ENCODE measurements at regions not wholly inside any gene's neighbourhood (a gene's known extent, or its start where the extent isn't known, plus 50 kb on each side); places are given as distances from the start of the nearest gene placed in this dataset.

- no peak for TF ChIP-seq CTCF (IDR thresholded peaks at IDR 0.05; ENCODE audit: low read depth, low read length)
- H3K4me3 ChIP-seq (replicated peaks in 1 of 2; ENCODE audit: low read depth in 2 of 2, low read length in 2 of 2) = no peak overlapping the region
- DNase-seq (ENCODE audit: low read depth in 2 of 2) = no peak
Measured at GRCh38 chr14:65301862-65302539, 110.5 kb upstream of the FUT8 start.

GRCh38 chr14:65302571-65303189 lies 109.8 kb upstream of the FUT8 start:
- TF ChIP-seq CTCF (IDR thresholded peaks at IDR 0.05; ENCODE audit: low read depth, low read length) = no peak
- peak in 1 of 2 donors; percentile 7 for DNase-seq (ENCODE audit: low read depth in 2 of 2)
- H3K4me3 ChIP-seq (replicated peaks in 1 of 2; ENCODE audit: low read depth in 2 of 2, low read length in 2 of 2) = no peak overlapping the region

- TF ChIP-seq CTCF (IDR thresholded peaks at IDR 0.05; ENCODE audit: low read depth, low read length) = no peak
- DNase-seq (ENCODE audit: low read depth in 2 of 2) = peak; percentile 39 to 69
- no peak overlapping the region for H3K4me3 ChIP-seq (replicated peaks in 1 of 2; ENCODE audit: low read depth in 2 of 2, low read length in 2 of 2)
Measured at GRCh38 chr14:65303190-65303898, 109.2 kb upstream of the FUT8 start.

- no peak for TF ChIP-seq CTCF (IDR thresholded peaks at IDR 0.05; ENCODE audit: low read depth, low read length)
- no peak for DNase-seq (ENCODE audit: low read depth in 2 of 2)
- no peak overlapping the region for H3K4me3 ChIP-seq (replicated peaks in 1 of 2; ENCODE audit: low read depth in 2 of 2, low read length in 2 of 2)
Measured at GRCh38 chr14:65303899-65304222, 108.7 kb upstream of the FUT8 start.

GRCh38 chr14:65304239-65304638 lies 108.3 kb upstream of the FUT8 start:
- no peak overlapping the region for H3K4me3 ChIP-seq (replicated peaks in 1 of 2; ENCODE audit: low read depth in 2 of 2, low read length in 2 of 2)
- no peak for DNase-seq (ENCODE audit: low read depth in 2 of 2)
- TF ChIP-seq CTCF (IDR thresholded peaks at IDR 0.05; ENCODE audit: low read depth, low read length) = no peak

- H3K4me3 ChIP-seq (replicated peaks in 1 of 2; ENCODE audit: low read depth in 2 of 2, low read length in 2 of 2) = no peak overlapping the region
- no peak for TF ChIP-seq CTCF (IDR thresholded peaks at IDR 0.05; ENCODE audit: low read depth, low read length)
- no peak for DNase-seq (ENCODE audit: low read depth in 2 of 2)
Measured at GRCh38 chr14:65304963-65305362, 107.6 kb upstream of the FUT8 start.

Measured in cardiac fibroblast (primary cell).